ENCODE measurements at regions not wholly inside any gene's neighbourhood (a gene's known extent, or its start where the extent isn't known, plus 50 kb on each side); places are given as distances from the start of the nearest gene placed in this dataset.
A peak's percentile ranks its signal among the peaks of the same experiment; 100 is the strongest.
"Not testable (repeated sequence)": the region's sequence is repeated elsewhere in the genome, so short reads cannot be mapped to it uniquely, and the experiment has no call there.

DNA sequence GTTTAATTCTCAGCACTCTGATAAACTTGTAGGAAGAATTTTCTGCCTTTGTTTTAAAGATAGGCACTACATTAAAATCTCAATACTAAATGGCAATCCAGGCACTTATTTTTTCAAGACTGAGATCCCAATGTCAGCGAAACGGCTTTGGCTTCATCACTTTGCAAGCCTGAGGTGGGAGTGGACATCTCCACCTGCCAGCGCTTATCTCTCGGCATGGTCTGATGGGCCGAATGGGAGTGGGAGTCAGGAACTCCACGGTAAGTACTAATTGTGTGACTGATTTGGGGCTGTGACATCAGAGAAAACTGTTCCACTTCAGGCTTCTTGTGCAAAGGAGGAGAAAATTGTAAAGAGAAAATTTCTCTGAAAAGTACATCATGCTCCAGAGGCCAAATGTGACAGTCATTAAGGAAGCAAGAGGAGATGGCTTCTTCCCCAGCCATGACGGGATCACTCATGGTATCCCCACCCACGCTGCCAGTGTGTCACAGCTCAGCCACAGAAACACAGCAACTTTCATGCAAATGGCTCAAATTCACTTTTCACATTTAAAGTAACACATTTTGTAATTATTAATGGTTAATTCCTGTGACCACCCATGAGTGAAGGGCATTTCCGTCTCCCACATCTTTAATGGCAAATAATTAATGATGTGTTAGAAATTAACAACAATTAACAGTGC is 385.5 kb upstream of the HNRNPA3 start:
- DNase-seq = no peak

DNA sequence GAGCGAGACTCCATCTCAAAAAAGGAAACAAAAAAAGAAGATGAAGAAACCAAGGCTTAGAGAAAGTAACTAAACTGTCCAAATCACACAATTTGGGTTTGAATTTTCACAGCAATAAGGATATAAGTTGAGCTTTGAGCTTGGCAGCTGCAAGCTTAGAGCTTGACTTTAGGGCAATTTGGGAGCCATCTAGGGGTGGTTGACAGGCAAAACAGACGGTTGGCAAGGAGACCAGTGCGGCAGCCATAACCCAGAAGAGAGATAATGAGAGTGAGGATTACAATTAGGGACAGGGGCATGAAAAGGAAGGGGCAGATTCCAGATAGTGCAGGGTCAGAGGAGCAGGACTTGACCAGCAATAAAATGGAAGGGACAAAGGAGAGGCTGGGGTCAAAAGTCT is 382.2 kb upstream of the HNRNPA3 start:
- DNase-seq = no peak

DNA sequence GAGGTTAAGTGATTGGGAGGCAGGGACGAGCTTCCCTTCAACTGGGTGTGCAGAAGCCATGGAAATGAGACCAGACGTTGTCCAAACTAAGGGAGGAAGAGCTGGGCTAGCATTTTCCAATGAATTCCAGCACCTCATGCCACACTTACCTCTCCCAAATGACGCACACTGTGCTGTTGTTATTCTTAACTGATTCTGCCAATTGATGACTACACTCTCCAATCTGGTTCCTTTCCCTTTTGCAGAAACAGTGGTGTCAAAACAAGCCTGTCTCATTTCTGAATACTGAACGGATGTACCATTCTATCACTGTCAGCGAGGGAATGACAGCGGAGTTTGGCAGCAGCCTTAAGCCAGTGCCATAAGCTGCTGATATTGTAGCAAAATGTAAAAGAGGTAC is 380.5 kb upstream of the HNRNPA3 start:
- no peak for DNase-seq

DNA sequence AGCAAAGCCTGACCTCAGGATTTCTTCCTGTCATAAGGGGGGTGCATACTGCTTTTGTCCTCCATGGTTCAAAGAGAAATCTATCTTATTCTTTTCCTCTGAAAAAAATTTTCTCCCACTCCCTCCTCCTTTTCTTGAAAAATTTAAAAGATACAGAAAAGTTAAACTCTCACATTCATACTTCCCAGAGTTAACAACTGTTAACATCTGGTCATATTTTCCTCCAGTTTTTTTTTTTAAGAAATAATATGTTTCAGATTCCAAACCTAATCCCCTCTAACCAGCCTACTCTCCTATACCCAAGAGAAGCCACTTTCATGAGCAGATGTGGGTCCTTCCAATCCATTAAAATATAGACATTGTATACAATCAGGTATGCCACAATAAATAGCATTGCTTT is 378.9 kb upstream of the HNRNPA3 start:
- DNase-seq = no peak

DNA sequence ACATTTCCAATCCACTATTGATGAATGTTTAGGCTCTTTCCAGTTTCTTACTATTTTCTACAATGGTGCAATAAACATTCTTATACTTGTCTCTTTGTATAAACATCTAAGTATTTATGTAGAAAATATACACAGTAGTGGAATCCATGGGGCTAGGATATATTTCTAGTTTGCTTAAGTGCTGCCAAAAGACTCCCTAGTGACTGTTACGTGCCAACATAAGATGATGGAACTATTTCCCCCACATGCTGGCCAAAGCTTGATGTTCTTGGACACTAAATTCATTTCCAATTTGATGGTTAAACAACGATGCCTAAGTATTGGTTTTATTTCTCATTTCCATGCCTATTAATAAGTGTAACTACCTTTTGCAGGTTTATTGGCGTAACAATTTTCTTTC is 378.4 kb upstream of the HNRNPA3 start:
- DNase-seq = no peak

DNA sequence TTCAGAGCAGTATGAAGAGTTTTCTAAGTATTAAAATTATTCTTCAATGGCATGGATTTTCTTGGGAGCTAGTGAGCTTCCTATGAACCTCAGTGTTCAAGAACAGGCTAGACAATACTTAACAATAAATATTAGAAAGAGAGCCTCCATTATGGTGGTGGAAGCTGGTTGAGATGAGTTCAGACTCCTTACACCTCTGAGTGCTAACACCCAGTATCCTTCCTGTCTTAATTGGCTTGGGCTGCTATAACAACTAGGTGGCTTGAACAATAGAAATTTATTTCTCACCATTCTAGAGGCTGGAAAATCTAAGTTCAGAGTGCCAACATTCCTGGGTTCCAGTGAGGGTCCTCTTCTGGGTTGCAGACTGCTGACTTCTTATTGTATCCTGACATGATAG is 369.4 kb upstream of the HNRNPA3 start:
- DNase-seq = no peak

DNA sequence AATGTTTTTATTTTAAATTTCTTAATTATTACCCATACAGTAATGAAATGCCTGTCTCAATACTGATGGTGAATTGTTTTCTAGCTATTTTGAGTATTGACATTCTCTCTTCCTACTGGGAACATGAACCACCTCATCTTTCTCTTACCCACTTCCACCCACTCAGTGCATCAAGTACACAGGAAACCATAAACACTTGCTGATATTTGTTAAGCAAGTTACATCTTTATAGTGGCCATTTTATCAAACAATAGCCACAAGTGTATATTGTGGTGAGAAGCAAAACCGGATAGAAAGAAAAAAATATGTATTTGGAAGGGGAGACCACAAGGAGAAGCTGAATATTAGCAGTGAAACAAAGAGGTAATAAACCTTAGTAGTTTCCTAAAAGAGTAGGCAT is 368.1 kb upstream of the HNRNPA3 start:
- DNase-seq = no peak

DNA sequence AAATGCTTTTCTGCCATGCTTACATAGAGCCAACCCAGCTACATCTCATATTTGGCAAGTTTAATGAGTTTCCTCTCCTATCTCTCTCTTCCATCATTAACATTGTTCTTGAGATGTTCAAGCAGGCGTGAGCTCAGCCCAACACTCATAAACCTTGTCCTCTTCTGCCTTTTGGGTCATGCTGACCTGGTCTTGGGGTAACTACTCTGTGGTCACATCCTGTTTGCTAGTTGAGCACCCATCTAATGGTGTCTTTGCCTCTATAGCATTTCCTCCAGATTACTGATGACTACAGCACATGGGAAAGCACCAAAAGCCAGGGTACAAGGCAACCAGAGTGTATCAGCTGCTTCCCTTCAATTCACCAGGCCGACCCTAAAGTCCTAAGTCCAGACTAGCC is 366.9 kb upstream of the HNRNPA3 start:
- DNase-seq = no peak

DNA sequence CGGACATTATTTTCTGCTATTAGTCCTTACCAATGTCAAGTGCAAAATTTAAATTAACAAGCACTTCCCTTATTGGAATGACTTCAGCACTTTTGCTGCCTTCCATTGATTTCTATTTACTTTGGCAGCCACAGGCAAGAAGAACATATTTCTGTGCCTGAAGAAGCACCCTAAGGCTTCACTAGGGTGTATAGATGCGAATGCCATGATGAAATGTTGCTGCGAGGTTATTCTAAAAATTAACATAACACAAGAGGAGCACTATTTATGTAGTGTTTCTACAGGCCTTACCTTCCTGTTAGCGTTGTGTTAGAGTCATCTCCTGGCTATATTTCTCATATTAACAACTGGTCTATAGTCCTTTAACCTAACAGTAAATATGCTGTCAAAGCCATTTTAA is 365.0 kb upstream of the HNRNPA3 start:
- no peak for DNase-seq

DNA sequence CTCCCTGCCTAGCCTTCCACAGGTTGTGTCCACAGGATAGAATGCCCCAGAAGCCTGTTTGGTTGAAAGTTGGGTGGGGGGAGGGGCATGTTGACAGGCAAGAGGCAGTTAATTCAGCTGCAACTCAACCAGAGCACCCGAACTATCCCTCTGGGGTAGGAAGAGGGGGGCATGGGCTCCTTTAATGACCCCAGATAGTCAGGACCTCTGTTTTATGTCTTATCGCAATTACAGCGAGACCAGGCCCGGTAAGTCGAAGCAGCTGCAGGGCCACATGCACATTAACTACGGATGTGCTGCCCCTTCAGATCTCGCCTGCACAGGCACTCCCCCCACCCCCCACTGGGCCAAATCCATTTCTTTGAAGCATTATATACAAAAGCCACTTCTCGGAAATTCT is 363.8 kb upstream of the HNRNPA3 start:
- no peak for DNase-seq

DNA sequence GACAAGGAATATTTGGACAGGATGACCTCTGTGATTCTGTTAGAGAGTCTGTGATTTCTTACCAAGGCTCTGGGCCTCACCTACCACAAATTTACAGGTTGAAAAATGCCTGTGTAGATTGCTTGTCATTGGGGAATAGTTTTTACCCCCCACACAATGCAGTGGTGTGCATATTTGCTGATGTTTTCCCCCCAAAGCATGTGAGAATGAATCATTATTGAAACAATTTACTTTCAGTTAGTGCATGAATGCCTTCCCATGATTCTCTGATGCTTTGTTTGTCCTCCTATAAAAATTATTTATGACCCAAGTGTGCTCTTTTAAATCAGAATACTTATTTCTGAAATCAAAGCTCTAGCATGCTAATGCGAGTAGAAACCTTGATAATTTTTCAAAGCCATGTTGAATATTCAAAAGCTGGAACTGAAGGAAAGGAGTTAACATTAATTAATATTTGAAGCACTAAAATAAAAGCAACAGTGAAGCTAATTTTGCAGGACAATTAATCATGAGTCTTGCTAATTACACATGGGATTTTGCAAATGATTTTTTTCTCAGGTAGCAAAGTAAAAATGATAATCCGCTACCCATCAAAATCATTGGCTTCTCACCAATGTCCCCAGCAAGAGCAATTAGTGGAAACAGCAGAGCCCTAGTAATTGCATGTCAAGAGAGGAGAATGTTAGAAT is 361.2 kb upstream of the HNRNPA3 start:
- DNase-seq = no peak

DNA sequence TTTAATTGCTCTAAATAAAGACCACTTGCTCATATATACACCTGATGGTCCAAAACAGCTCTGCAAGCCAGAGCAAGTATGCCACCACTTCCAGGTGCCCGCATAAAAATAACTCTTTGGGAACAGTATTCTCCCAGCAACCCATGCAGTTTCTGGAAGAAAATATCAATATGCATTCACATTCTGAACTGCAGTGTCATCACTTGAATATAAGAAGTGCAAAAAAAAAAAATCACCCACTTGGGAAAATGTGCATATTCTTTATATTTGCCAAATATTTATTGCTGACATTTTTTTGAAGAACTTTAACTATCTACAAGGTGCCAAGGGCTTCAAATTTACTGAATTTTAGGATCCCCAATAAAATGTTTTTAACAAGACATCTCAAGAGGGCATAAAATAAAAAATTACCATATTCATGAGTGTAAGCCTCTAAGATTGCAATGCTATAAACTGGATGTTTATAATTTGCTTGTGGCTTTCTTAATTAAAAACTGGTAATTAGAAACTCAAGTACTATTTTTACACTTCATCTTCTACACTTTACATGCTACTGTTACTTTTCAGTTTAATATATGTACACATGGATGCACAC is 360.6 kb upstream of the HNRNPA3 start:
- no peak for DNase-seq

DNA sequence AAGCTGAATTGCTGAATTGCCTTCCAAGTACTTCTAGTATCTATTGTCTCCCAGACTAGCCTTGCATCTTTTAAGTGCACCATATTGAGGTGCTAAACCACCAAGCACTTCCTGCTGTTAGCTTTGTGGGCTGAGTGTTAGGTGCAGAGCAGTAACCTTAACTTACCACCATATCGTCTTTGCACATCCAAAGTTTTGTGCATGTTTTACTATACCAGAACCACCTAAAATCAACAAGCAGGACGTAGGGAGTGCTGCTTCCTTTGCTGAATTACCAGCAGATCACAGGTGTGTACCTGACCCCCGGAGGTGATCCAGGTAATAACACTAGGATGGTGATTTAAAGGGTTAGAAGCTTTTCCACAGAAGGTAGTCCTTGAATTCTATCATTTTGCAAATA is 359.9 kb upstream of the HNRNPA3 start:
- peak; percentile 24 for DNase-seq

DNA sequence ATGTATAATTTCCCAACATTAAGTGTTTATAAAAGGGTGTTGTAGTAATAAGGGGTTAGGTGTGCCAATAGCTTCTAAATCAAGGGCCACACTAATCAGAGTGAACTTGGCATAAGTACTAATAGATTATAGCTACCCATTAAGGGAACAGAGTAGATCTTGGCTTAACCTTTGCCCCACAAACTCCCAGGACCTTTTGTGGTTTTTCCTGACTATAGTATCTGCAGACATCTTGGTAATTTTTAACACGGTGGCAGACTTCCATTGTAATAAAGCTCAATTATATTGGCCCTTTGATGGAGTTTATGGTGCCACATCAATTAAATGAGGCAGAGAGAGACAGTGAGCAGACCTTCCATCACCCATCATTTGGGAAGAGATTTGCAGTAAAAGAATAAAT is 358.5 kb upstream of the HNRNPA3 start:
- no peak for DNase-seq

DNA sequence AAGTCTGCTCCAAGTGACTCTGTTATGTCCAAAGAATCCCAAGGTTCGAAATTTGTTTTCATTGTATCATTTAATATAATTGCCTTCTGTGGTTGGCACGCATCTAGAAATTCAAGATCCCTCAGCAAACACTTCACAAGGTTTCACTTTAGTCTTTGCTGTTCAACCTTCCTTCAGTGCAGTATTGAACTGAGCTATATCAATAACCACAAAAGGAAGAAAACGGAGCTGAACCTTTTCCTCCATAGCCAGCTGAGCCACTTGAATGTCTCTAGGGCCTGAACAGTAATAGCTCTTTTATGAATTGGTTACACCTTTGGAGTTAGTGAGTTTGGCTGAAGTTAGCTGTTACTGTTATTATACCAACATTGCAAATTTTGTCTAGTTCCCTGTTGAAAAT is 357.7 kb upstream of the HNRNPA3 start:
- no peak for DNase-seq

DNA sequence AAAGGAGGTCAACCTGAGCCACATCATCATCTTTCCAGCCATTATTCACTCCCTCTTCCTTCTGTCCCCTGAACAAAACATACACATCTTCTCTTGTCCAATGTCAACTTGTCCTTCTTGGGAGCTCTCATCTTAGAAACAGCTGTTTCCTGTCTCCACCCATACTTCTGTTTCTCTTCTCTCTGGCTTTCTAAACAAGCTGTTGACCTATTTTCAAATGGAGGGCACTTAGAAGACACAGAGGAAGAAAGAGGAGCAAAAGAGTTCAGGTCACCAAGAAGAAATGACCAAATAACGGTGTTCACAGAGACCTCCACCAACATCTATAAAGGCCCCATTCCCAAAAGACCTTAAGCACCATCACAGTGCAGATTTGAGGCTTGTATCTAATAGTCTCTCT is 355.9 kb upstream of the HNRNPA3 start:
- no peak for DNase-seq

DNA sequence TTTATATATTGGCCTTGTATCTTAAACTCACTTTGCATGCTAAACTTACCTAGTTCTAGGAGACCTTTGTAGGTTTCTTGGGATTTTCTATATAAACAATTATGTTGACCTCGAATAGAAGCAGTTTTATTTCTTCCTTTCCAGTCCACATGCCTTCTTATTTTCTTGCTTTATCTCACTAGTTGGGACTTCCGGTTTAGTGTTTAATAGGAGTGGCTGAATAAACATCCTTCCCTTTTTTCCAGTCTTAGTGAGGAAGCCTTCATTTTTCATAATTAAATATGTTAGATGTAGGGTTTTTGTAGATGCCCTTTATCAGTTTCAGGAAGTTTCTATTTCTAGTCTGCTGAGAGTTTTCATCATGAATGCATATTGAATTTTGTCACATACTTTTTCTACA is 347.3 kb upstream of the HNRNPA3 start:
- peak; percentile 43 for DNase-seq

DNA sequence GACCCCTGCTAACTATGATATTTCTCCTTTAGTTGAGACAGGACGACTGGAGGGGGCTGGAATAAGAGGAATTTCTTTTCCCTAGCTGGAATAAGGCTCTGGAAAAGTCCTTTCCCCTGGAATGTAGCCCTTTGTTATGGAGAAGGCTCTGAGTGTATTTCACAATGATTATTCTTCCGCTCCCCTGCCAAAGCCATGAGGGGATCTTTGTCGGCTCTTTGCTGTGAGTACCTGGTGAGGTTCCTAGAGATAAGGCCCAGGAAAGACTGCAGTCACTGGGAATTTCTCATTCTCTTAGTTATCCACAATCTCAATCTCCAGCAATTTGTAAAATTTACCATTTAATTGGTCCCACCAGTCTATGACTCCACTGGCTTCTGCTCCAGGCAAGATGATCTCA is 340.2 kb upstream of the HNRNPA3 start:
- no peak for DNase-seq

DNA sequence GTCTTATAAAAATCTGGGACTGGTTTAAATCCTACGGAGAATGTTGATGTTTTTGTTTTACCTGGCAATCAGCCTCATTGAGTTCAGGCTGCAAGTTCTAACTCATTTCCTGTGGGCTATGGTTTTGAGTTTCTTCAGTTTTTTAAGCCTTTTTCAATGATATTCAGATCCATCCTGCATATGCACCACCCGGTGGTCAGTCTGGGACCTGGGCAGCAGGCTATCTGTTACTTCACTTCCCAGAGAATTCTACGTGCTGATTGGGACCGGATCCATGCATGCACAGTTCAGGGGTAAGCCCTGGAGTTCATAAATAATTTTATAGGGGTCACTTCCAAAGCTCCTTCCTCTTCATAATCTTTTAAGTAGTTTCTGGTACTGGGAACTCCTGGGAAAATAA is 339.2 kb upstream of the HNRNPA3 start:
- DNase-seq = no peak

DNA sequence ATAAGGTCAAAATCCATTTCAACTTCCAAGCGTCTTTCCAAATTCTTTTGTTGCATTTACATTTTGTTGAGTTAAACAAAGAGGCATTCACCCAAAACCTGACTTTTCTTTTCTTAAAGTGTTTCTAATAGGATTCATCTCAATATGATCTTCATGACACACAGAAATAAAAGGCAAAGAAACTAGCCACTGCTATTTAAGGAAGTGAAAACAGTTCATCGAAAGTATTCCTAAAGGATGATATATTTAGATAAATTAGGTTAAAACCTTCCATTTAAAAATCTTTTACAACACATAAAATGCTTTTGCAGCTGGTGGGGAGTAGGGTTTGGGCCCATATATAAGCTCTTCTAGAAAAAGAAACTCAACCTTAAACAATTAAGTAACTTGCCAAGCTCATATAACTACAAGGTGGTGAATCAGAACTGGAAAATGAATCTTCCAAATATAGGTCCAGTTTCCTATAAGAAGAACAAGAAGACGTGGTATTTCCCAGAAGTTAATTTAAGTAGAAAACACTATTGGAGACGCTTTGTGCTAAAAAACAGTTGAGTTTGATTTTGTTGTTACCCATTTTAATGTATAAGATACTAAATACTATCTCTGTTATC is 336.0 kb upstream of the HNRNPA3 start:
- no peak for DNase-seq

DNA sequence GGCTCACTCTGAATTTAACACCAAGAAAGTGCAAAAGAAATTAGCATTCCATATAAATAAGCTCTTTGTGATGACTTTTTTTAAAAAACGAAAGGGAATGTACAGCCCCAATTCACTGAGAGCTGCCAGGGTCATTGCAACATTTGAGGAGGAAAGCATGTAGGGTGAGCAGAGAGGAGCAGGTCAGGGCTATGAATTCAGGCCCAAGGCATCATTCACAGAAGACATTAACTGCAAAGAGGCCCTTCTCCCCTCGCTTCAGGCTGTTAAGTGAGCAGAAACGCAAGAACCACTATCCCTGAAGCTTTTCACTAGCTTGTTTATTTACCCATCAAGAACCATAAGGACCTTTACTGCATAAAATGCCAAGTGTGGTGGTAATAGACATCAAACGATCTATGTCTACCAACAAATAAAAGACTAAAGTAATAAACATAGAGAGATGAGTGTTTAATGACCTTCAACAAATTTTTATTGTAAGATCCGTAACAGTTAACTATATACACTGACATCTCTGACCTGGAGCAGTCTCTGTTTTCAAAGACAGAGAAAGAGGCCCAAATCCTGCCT is 333.1 kb upstream of the HNRNPA3 start:
- no peak for DNase-seq

DNA sequence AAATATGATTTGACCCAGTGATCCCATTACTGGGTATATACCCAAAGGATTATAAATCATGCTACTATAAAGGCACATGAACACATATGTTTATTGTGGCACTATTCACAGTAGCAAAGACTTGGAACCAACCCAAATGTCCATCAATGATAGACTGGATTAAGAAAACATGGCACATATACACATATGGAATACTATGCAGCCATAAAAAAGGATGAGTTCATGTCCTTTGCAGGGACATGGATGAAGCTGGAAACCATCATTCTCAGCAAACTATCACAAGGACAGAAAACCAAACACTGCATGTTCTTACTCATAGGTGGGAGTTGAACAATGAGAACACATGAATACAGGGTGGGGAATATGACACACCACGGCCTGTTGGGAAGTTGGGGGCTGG is 330.5 kb upstream of the HNRNPA3 start:
- not testable (repeated sequence) for DNase-seq

DNA sequence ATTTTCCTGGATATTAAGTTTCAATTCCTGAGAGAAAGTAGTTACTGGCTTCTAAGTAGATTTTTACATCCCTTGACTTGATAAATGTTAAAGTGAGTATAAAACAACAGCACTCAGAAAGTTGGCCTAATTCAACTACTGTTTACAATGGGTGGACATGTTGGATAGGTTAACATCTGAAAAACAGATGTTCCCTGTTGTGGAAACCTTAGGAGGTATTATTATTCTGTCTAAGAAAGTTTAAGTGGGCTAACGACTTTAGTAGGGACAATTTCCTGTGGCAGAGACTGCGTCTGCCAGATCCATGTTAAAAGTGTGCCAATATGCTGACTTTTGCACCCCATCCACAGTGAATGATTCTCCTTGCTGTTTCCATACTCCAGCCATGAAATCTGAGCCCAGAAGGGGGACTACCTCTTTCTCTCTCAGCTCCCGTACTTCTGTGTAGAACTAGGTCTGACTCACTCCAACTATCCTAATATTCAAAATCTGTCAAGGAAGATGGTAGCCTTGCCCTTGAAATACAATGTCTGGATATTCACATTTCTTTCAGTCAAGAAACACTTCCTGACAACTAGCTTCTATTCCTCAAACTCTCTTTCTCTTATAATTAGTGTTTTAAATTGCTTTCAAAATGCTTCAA is 327.5 kb upstream of the HNRNPA3 start:
- DNase-seq = no peak

Data from GDM1 (cell line).